Activated CD8-positive, alpha-beta memory T cell treated with anti-CD3 and anti-CD28 coated beads, Interleukin-2, amount 50 U/mL, for 1 hour (primary cell): ENCODE measurements at regions not wholly inside any gene's neighbourhood (a gene's known extent, or its start where the extent isn't known, plus 50 kb on each side); places are given as distances from the start of the nearest gene placed in this dataset.

Experiments
- DNase-seq: peaks from one replicate; pipeline ENCODE4 v3.0.0-alpha.2; 2020; ENCODE audit errors: extremely low read depth

DNA sequence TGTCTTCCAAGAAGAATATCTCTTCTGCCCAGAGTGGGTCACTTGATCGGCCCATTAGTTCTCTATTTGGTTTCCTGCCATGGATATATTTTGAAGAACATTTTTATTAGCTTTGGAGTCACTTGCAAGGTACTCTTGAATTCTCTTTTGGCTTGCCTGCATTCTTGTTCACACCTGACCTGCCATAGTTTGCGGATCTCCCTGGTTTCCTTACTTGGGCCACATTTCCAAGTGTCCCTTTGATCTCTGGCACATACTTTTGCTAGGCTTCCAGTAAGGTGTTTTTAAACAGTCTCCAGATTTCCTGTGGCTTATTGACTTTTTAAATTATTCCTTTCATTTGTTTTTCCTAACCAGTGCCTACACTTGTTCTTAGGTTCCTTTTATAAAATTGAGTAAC is 488.5 kb upstream of the MDFIC2 start:
- DNase-seq: no peak

DNA sequence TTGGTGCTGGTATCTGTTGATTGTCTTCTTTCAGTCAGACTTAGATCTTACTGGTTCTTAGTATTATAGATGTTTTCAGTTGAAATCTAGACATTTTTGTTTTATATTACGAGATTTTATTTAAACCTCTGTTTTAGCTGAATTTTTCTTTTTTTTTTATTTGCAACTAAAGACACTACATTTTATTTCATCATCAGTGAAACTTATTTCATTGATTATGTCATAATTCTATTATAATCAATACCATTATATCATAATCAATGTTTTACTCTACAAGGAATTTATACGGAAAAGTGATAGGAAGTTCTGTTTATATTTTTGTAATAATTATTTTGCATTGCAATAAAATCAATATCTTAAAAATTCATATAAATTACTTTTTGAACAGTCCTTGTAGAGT is 477.4 kb upstream of the MDFIC2 start:
- no peak for DNase-seq

GRCh38 chr3:70780790-70781189 is 468.4 kb upstream of the MDFIC2 start:
- no peak for DNase-seq

DNA sequence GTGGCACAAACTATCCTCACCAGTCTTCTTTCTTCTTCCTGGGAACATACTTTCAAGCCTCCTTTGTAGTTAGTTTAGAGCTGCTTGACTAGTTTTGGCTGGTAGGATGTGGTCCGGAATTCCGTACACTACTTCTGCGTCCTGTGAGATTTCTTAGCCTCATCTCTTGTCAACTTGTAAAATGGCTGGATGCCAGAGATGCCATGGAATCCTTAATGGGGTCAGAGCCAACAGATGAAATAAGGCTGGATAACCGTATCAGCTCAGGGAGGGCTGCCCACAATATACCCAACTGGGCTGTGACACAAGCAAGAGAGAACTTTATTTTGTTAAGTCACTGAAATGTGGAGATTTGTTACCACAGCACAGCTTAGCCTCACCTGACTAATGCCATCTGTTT is 466.9 kb upstream of the MDFIC2 start:
- DNase-seq: no peak

- DNase-seq: no peak
Observed at GRCh38 chr3:70776081-70776480, 463.6 kb upstream of the MDFIC2 start.

DNA sequence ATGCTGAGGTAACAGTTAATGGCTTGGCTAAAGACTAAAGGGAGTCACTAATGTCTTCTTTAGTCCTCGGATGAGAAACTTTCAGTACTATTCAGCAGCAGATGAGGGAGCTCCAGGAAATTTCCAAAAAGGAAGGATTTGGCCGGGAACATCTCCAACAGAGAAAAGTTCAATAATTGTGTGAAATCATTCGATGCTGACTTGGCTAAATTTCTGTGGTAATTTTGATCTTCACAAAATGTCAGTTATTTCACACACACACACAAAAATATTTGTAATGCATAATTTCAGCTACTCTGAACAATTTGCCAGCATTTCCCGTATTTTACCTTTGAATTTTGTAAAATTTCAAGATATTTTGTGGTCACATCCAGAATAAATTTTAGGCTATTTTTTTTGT is 462.8 kb upstream of the MDFIC2 start:
- DNase-seq: no peak

DNA sequence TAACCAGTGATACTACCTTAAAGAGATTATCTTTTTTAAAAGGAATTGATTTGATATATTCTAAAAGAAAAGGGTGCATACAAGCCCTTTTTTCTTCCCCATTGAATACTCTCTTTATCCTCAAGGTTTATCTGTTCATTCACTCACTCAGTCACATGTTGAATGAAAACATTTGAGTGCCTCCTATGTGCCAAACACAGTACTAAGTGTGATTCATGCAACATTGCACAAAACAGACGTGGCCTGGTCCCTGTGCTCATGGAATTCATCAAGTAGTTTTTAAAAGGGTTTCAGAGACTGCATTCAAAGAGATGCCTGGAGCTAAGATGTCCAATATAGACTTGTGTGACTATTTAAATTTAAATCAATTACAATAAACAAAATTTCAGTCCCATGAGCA is 462.2 kb upstream of the MDFIC2 start:
- DNase-seq: no peak

GRCh38 chr3:70771426-70772147 is 459.1 kb upstream of the MDFIC2 start:
- no peak for DNase-seq

- no peak for DNase-seq
Observed at GRCh38 chr3:70770650-70771049, 458.2 kb upstream of the MDFIC2 start.

DNA sequence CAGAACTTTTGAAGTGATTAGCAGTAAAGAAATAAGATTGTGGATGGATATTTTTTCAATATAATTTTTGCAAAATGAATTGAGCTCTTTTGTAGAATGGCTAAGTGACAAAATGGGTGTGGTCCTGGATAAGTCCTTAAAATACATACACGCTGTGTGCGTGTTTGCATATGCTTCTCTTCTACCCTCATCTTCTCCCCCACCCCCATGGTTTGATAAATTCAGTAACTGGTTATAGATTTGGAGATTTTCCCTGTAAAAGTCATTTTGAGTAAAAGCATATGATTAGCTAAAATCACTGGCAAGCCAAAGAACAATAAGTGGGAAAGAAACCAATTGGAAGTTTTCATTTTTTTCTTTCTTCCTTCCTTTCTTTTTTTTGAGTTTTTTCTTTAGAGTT is 453.9 kb upstream of the MDFIC2 start:
- no peak for DNase-seq

DNA sequence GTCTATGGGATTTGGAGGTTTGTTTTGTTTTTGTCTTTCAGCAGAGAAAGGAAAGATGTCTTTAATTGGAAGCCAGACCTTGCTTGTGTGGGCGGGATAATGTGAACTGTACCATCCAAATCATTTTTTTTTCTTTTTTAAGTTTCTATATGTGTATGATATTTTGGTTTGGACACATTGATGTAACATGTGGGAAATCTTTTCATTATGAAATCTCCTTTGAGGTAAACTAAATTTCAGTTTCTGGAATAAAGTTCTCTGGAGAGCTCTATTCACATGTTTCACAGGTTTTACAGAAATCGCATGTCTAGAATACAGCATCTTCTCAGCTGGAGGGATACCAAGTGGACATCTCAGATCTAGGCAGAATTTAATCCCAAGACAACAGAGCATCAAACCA is 451.5 kb upstream of the MDFIC2 start:
- no peak for DNase-seq

- no peak for DNase-seq
Observed at GRCh38 chr3:70757658-70758057, 445.2 kb upstream of the MDFIC2 start.

DNA sequence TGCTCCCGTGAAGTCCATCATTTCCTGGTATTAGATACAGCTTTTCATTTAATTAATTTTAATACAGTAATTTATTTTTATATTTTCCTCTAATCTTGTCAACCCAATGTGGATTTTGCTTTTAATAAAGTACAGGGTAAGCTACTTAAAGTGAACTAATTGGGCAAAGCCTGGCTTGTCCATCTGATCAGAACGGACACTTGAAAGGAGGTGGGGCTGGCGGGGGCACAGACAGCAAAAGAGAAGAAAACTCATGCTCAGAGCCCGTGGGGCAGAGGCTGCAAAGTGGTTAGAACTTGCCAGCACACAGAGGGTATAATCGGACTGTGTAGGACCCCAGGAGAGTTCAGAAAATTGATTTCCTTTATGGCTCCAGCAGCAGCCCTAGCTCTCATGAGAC is 443.1 kb upstream of the MDFIC2 start:
- no peak for DNase-seq

- DNase-seq: no peak
Observed at GRCh38 chr3:70754314-70754713, 441.9 kb upstream of the MDFIC2 start.

- no peak for DNase-seq
Observed at GRCh38 chr3:70753572-70753971, 441.1 kb upstream of the MDFIC2 start.

DNA sequence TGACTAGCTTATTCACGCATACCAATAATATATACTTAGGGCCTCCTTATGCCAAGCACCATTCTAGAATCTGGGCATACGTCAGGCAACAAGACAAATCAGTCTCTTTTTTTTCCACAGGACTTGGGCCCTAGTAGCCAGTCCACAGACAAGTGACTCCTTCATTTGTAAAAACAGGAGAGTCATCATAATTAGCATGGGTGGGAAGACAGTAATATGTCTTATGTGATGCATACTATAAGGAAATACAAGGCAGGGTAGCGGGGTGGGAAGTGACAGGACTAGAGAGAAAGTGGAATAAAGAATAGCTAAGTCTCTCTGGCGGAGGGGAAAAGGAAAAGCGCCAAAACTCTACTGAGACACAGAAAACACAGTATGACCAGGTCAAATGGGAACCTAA is 439.6 kb upstream of the MDFIC2 start:
- no peak for DNase-seq

- no peak for DNase-seq
Observed at GRCh38 chr3:70749122-70749521, 436.7 kb upstream of the MDFIC2 start.

GRCh38 chr3:70748593-70748992 is 436.2 kb upstream of the MDFIC2 start:
- DNase-seq: no peak

- no peak for DNase-seq
Observed at GRCh38 chr3:70747847-70748246, 435.4 kb upstream of the MDFIC2 start.

GRCh38 chr3:70744536-70744935 is 432.1 kb upstream of the MDFIC2 start:
- DNase-seq: no peak

DNA sequence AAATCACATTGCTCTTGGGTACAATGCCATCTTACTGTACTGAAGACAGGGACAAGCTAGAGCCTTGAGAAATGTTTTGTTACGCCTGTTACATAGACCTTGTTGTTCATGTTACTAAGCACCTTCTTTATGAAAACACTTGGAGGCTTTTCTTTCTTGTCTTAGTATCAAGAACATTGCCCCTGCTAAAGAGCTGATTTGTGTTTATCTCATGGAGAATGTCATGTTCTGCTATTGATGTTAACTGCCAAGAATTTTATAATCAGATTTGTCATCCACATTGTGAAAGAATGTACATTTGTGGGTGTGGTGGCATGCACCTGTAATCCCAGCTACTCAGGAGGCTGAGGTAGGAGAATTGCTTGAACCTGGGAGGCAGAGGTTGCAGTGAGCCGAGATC is 431.3 kb upstream of the MDFIC2 start:
- no peak for DNase-seq

GRCh38 chr3:70742081-70742480 is 429.6 kb upstream of the MDFIC2 start:
- DNase-seq: no peak

DNA sequence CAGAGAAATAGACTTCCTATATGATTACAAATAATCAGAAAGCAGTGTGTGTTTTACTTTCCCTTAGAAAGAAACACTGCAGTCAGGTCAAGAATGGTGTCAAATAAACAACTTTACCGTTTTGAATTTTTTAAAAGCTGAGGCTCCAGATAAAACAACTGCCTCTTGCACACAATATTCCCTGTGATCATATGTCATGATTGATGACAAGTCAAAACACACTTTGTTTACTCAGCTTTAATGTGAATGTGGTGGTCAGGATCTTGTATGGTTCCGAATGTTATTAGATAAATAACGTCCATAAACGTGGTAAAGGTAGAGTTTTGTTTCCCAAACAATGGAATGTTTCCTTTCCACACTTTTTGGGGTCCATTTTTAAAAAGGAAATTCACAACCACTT is 428.4 kb upstream of the MDFIC2 start:
- DNase-seq: no peak

DNA sequence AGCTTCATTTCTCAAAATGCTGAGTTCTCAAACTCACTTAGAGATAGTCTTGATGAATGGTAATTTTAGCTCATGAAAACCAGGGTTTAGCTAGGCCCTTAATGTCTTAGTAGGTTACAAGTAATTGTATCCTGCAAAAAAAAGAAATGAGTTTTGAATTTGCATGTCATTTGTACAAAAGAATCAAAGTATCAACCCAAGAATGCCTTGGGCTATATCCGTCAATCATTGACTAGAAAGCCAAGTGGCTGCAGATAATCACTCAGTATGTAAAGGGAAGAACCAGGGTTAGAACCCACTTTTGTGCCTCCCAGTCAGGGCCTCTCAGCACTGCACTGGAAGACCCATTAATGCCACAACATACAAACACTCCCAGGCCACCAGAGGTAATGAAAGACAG is 427.6 kb upstream of the MDFIC2 start:
- DNase-seq: no peak
